ENCODE measurements at regions not wholly inside any gene's neighbourhood (a gene's known extent, or its start where the extent isn't known, plus 50 kb on each side); places are given as distances from the start of the nearest gene placed in this dataset.
A peak's percentile ranks its signal among the peaks of the same experiment; 100 is the strongest.

DNA sequence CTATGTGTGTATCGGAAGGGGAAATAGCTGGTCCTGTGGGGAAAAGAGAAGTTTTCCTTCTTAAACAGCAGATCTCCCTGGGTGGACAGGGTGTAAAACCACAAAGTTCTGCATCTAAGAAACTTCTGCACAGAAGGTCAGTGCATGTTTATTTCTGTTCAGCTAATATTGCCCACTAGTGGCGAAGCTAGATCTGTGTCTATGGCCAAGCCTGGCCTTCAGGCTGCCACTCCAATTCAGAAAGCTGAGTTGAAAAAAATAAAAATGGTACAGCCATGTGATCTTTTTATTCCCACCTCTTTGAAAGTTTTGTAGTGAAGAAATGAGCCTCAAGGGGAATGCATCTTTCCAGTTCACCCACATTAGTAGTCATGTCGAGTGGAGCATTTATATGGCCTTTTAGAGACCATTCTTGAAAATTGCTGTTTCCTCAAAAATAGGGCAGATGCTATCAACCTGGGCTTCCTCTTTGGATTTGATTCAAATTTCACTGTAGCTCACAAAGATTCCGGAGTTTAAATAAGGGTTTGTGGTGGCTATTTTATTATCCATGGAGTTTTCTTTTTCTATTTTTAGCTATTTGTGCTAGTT lies 488.0 kb downstream of the PRELID2 start:
- peaks cover 5% of the 10 kb centered on the region for H3K4me1 Mint-ChIP-seq

DNA sequence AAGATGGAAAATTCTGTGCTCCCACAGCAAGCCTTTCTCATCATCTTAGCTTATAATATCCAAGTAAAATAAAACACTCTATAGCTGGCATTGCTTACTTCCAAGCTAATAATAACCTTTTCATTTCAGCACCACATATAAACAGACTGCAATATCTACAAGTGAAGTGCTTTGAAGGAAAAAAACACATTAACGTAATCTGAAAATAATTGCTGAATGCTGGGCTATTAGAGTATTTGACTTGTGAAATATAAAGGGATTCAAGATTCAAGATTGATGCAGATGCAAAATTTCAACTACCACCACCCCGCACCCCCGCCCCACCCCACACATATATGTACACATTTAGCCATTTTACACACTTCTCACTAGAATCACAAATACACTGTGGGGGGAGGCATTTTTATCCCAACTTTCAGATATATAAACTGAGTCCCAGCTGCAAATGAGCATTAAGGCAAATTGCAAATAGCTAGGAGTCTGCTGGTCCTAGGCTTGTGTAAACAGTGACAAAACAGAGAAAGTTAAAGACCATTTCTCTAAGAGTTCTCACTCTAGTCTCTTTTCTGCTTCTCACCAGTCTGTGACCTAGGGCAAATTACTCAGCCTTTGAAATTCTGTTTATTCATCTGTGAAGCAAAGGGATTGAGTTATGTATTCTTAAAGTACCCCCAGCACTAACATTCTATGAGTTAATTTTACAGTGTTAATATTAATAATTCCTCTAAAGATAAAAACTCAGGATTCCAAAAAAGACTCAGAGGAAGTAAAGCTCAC lies 489.4 kb downstream of the PRELID2 start:
- Mint-ChIP-seq H3K36me3 (no peaks in the 10 kb centered on the region), H3K27me3 (ENCODE audit: low read depth) (no peaks in the 10 kb centered on the region)
- TF ChIP-seq, protein P1, sequence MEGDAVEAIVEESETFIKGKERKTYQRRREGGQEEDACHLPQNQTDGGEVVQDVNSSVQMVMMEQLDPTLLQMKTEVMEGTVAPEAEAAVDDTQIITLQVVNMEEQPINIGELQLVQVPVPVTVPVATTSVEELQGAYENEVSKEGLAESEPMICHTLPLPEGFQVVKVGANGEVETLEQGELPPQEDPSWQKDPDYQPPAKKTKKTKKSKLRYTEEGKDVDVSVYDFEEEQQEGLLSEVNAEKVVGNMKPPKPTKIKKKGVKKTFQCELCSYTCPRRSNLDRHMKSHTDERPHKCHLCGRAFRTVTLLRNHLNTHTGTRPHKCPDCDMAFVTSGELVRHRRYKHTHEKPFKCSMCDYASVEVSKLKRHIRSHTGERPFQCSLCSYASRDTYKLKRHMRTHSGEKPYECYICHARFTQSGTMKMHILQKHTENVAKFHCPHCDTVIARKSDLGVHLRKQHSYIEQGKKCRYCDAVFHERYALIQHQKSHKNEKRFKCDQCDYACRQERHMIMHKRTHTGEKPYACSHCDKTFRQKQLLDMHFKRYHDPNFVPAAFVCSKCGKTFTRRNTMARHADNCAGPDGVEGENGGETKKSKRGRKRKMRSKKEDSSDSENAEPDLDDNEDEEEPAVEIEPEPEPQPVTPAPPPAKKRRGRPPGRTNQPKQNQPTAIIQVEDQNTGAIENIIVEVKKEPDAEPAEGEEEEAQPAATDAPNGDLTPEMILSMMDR (IDR thresholded peaks at IDR 0.05; ENCODE audit: unreplicated experiment): no peak

More for the DNA sequence above, 488.0 kb downstream of the PRELID2 start:
- no peaks in the 10 kb centered on the region for H3K36me3 Mint-ChIP-seq
- H3K27ac Mint-ChIP-seq: no peak overlapping the region
- no peak for DNase-seq (ENCODE audit: low spot score in 2 of 2, unreplicated experiment in 2 of 2)
- TF ChIP-seq, protein P1 (IDR thresholded peaks at IDR 0.05; ENCODE audit: unreplicated experiment): no peak
- no peaks in the 10 kb centered on the region for H3K27me3 Mint-ChIP-seq (ENCODE audit: low read depth)
- H3K4me3 Mint-ChIP-seq: no peak overlapping the region
- peaks cover 2% of the 10 kb centered on the region for H3K9me3 Mint-ChIP-seq

DNA sequence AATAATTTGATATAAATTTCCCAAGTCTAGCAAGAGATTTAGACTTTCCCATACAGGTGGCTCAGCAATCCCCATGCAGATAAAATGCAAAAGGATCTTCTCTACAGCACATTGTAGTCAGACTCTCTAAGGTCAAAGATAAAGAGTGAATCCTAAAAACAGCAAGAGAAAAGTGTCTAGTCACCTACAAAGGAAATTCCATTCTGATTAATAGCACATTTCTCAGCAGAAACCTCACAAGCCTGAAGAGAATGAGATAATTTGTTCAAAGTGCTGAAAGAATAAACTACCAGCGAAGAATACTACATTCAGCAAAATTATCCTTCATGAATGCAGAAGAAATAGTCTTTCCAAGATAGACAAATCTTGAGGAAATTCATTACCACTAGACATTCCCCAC lies 493.3 kb downstream of the PRELID2 start:
- Mint-ChIP-seq H3K27me3 (ENCODE audit: low read depth) (no peaks in the 10 kb centered on the region), H3K9me3 (peaks cover 16% of the 10 kb centered on the region), H3K27ac (no peak overlapping the region), H3K4me1 (peaks cover 3% of the 10 kb centered on the region), H3K36me3 (no peaks in the 10 kb centered on the region), H3K4me3 (no peak overlapping the region)
- TF ChIP-seq, protein P1 (IDR thresholded peaks at IDR 0.05; ENCODE audit: unreplicated experiment): no peak
- DNase-seq (ENCODE audit: low spot score in 2 of 2, unreplicated experiment in 2 of 2): no peak

More for the DNA sequence above, 489.4 kb downstream of the PRELID2 start:
- Mint-ChIP-seq H3K27ac (no peak overlapping the region), H3K9me3 (peaks cover 15% of the 10 kb centered on the region), H3K4me1 (peaks cover 5% of the 10 kb centered on the region), H3K4me3 (no peak overlapping the region)
- DNase-seq (ENCODE audit: low spot score in 2 of 2, unreplicated experiment in 2 of 2): no peak

DNA sequence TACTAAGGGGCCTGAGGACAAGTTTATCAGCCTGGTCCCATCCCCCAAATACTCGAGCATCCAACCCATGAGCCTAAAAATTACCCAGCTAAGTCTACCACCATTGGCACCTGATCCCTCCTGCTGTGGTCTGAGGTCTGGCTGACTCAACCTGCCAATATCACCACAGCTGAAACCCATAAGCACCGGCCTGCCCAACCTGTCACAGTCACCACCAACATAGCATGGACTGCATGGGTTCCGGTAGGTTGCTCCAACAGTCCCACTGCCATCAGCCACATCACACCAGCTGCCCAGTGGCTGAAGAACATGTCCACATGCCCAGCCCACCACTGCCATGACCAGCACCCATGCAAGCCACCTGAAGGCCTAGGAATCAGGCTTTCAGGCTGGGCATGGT lies 495.0 kb downstream of the PRELID2 start:
- Mint-ChIP-seq H3K4me1 (no peaks in the 10 kb centered on the region), H3K27ac (no peak overlapping the region), H3K9me3 (peaks cover 20% of the 10 kb centered on the region), H3K27me3 (ENCODE audit: low read depth) (no peaks in the 10 kb centered on the region), H3K36me3 (peaks cover 3% of the 10 kb centered on the region), H3K4me3 (no peak overlapping the region)
- DNase-seq (ENCODE audit: low spot score in 2 of 2, unreplicated experiment in 2 of 2): no peak
- TF ChIP-seq, protein P1 (IDR thresholded peaks at IDR 0.05; ENCODE audit: unreplicated experiment): no peak

DNA sequence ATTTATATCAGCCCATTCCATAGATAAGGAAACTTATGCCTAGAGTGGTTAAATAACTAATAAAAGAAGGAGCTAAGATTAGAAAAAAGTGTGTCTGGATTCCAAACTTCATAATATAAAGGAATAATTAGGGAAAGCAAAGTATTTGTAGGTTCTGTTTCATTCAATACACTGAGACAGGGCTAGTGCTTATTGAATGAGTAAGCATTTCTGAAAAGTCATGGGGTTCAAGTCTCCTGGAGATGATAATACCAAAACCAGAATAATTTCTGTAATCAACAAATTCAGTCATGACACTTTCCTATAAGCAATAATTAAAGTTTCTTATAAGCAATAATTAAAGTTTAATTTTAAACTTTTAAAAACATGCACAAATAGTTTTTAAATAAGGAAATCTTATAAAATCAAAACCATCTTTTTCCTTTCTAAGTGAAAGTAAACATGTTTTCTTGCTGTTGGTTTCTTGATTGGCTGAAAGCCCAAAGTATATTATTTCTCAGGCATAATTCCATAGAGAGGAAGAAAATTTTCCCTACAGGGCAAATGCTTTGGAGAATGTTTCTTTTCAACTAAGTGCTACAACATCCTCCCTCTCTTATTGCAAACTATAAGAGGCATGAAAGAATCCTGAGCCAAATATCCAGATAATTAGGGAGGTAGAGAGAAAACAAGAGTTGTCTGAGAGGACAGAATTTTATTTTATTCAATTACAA lies 510.2 kb downstream of the PRELID2 start:
- DNase-seq (ENCODE audit: low spot score in 2 of 2, unreplicated experiment in 2 of 2): no peak
- Mint-ChIP-seq H3K4me1 (peaks cover 15% of the 10 kb centered on the region), H3K27me3 (ENCODE audit: low read depth) (no peaks in the 10 kb centered on the region), H3K4me3 (no peak overlapping the region), H3K27ac (peak overlapping the region; percentile 54), H3K9me3 (peaks cover 18% of the 10 kb centered on the region), H3K36me3 (peaks cover 2% of the 10 kb centered on the region)
- TF ChIP-seq, protein P1 (IDR thresholded peaks at IDR 0.05; ENCODE audit: unreplicated experiment): no peak

All from mesothelial cell of epicardium (in vitro differentiated cells).